Panc1 (cell line): ENCODE measurements at regions not wholly inside any gene's neighbourhood (a gene's known extent, or its start where the extent isn't known, plus 50 kb on each side); places are given as distances from the start of the nearest gene placed in this dataset.

Experiments
- ATAC-seq: fragments of 200-7000 bp; cut with Tn5 transposase; 2 replicates; pipeline ENCODE4 v1.9.1; 2020; ENCODE audit warnings: mild to moderate bottlenecking, moderate library complexity
- BruUV-seq: library from RNA; stranded (reverse); fragments of 400-500 nt; replicated peaks from 2 replicates; lab custom pipeline; 2021; lab: Mats Ljungman, UMichigan
- CTCF ChIA-PET: fragments of 300-600 bp; sonication (Branson Sonifier 250); formaldehyde crosslinking; loops from one replicate; lab custom pipeline; 2022; ENCODE audit warnings: antibody characterized with exemption; lab: Charles Lee
- POLR2A ChIA-PET: fragments of 300-600 bp; sonication (Branson Sonifier 250); formaldehyde crosslinking; loops from one replicate; lab custom pipeline; 2022; ENCODE audit warnings: antibody characterized with exemption; lab: Charles Lee
- DNase-seq: peaks from one replicate; pipeline ENCODE4 v3.0.0-alpha.2; 2010; ENCODE audit warnings: low read depth, low spot score
- H3K27ac ChIP-seq: 2 replicates; pipeline ENCODE4 v1.5.1; 2011; ENCODE audit warnings: mild to moderate bottlenecking, low read length, inconsistent platforms
- H3K27me3 ChIP-seq: fragments of 200-500 bp; sonication (Bioruptor generic); 2 replicates; pipeline ENCODE4 v1.6.0; 2014; ENCODE audit warnings: low read length, inconsistent platforms; ENCODE audit not compliant: control insufficient read depth, insufficient read depth
- H3K36me3 ChIP-seq: fragments of 200-500 bp; sonication (Bioruptor generic); 2 replicates; pipeline ENCODE4 v1.5.1; 2014; ENCODE audit warnings: inconsistent platforms, mild to moderate bottlenecking, low read length, moderate library complexity; ENCODE audit not compliant: control insufficient read depth, insufficient read depth
- H3K4me1 ChIP-seq: 2 replicates; pipeline ENCODE4 v1.5.1; 2011; ENCODE audit warnings: inconsistent platforms, mild to moderate bottlenecking, low read length, moderate library complexity; ENCODE audit not compliant: control insufficient read depth, insufficient read depth
- H3K4me3 ChIP-seq, 2 experiments: 2 replicates each; pipeline ENCODE4 v1.5.1; 2011 to 2012; ENCODE audit warnings: low read depth in 2 of 2, low read length in 2 of 2, mild to moderate bottlenecking in 2 of 2, inconsistent platforms in 1 of 2, moderate library complexity in 1 of 2
- H3K9me3 ChIP-seq: fragments of 200-500 bp; sonication (Bioruptor generic); 2 replicates; pipeline ENCODE4 v1.5.1; 2014; ENCODE audit warnings: low read depth, mild to moderate bottlenecking, inconsistent platforms, low read length, moderate library complexity; ENCODE audit not compliant: control insufficient read depth, insufficient read depth
- CTCF ChIP-seq: fragments of 450-650 bp; IDR thresholded peaks from 2 replicates; pipeline ENCODE4 v1.5.1; 2017; ENCODE audit warnings: mild to moderate bottlenecking
- POLR2AphosphoS5 ChIP-seq: IDR thresholded peaks from 2 replicates; pipeline ENCODE4 v1.6.1; 2012; ENCODE audit warnings: mild to moderate bottlenecking, low read depth, low read length, moderate library complexity
- REST ChIP-seq, 2 experiments: IDR thresholded peaks; 2 replicates each; pipeline ENCODE4 v1.6.1; 2011 to 2012; ENCODE audit warnings: low read depth in 2 of 2, control low read depth in 1 of 2, low read length in 1 of 2, mild to moderate bottlenecking in 1 of 2, moderate library complexity in 1 of 2; ENCODE audit not compliant: insufficient read depth in 1 of 2
- SIN3A ChIP-seq: IDR thresholded peaks from 2 replicates; pipeline ENCODE4 v1.6.1; 2012; ENCODE audit warnings: low read depth, mild to moderate bottlenecking, low read length, moderate library complexity, borderline replicate concordance; ENCODE audit not compliant: insufficient read depth
- TCF7L2 ChIP-seq: IDR thresholded peaks from 2 replicates; pipeline ENCODE4 v1.6.1; 2011; ENCODE audit warnings: mild to moderate bottlenecking, low read depth, low read length, inconsistent platforms
- in situ Hi-C: cut with HindIII; loops from 2 replicates; pipeline ENCODE4 v1.10.0; 2016; ENCODE audit warnings: low sequenced_read_pairs, low pct_unique_long_range_greater_than_20kb
- intact Hi-C: fragments of 100-400 bp; cut with micrococcal nuclease; formaldehyde crosslinking; loops from one replicate; pipeline ENCODE4 v1.10.0; 2022; ENCODE audit not compliant: unreplicated experiment

GRCh38 chr16:7116734-7117133 lies 215.9 kb upstream of the RBFOX1 start:
- ChIA-PET CTCF (interaction anchor here (0.6 kb wide), 1 partner anchor 939 kb away, joined by 6 read pairs; no protein-coding TSS in a partner anchor), POLR2A (no interaction called here)
- in situ Hi-C loops, result no loop called here
- Histone ChIP-seq H3K36me3 (no peaks in the 10 kb centered on the region), H3K27ac (no peak overlapping the region), H3K9me3 (no peaks in the 10 kb centered on the region), H3K4me1 (no peaks in the 10 kb centered on the region), H3K27me3 (no peaks in the 10 kb centered on the region), H3K4me3 (no peak overlapping the region)
- BruUV-seq, result no TSS peak
- no peak for TF ChIP-seq TCF7L2
- TF ChIP-seq SIN3A, result no peak
- no peak for TF ChIP-seq CTCF
- no peak for TF ChIP-seq POLR2AphosphoS5
- TF ChIP-seq REST (IDR thresholded peaks at IDR 0.05; ENCODE audit: insufficient read depth in 1 of 2, low read depth in 2 of 2, low read length in 1 of 2), result no peak
- no peak for ATAC-seq
- DNase-seq, result no peak
- intact Hi-C loops, result no loop called here

- no TSS peak for BruUV-seq
- no peak for ATAC-seq
- CTCF ChIA-PET, result no interaction called here
Measured at GRCh38 chr16:7115898-7116297, 216.7 kb upstream of the RBFOX1 start.

More at GRCh38 chr16:7115898-7116297, 216.7 kb upstream of the RBFOX1 start:
- Histone ChIP-seq H3K27ac (no peak overlapping the region), H3K4me1 (no peaks in the 10 kb centered on the region), H3K27me3 (no peaks in the 10 kb centered on the region), H3K9me3 (no peaks in the 10 kb centered on the region), H3K4me3 (no peak overlapping the region), H3K36me3 (no peaks in the 10 kb centered on the region)
- intact Hi-C loops, result no loop called here
- TF ChIP-seq POLR2AphosphoS5 (no peak), TCF7L2 (no peak), SIN3A (no peak), CTCF (no peak), REST (IDR thresholded peaks at IDR 0.05; ENCODE audit: insufficient read depth in 1 of 2, low read depth in 2 of 2, low read length in 1 of 2) (no peak)
- POLR2A ChIA-PET, result no interaction called here
- no peak for DNase-seq
- in situ Hi-C loops, result no loop called here
